Naive B cell (primary cell): ENCODE measurements at regions not wholly inside any gene's neighbourhood (a gene's known extent, or its start where the extent isn't known, plus 50 kb on each side); places are given as distances from the start of the nearest gene placed in this dataset.
"Not testable (repeated sequence)": the region's sequence is repeated elsewhere in the genome, so short reads cannot be mapped to it uniquely, and the experiment has no call there.

Experiments used
- ATAC-seq, 2 donors: fragments of 150-1000 bp; cut with Tn5 transposase; 2 replicates each; pipeline ENCODE4 v1.10.0; 2021; ENCODE audit warnings: low read depth in 2 of 2, mild to moderate bottlenecking in 2 of 2, moderate library complexity in 2 of 2
- DNase-seq: peaks from one replicate; pipeline ENCODE4 v3.0.0; 2022
- H3K27ac Mint-ChIP-seq, 6 donors: one replicate each; pipeline ENCODE4 v1.8.0; 2020 to 2022; ENCODE audit warnings: mild to moderate bottlenecking in 6 of 6, mixed read lengths in 6 of 6, moderate library complexity in 5 of 6, inconsistent platforms in 2 of 6
- H3K27me3 Mint-ChIP-seq, 3 donors: one replicate each; pipeline ENCODE4 v1.8.0; 2021 to 2022; ENCODE audit warnings: mixed read lengths in 3 of 3, mild to moderate bottlenecking in 1 of 3
- H3K36me3 Mint-ChIP-seq, 2 donors: one replicate each; pipeline ENCODE4 v1.8.0; 2020 to 2022; ENCODE audit warnings: mixed read lengths in 2 of 2, inconsistent platforms in 1 of 2, mild to moderate bottlenecking in 1 of 2
- H3K4me1 Mint-ChIP-seq, 3 donors: one replicate each; pipeline ENCODE4 v1.8.0; 2020 to 2022; ENCODE audit warnings: mixed read lengths in 3 of 3, inconsistent platforms in 1 of 3, mild to moderate bottlenecking in 1 of 3, moderate library complexity in 1 of 3
- H3K4me3 Mint-ChIP-seq, 8 donors: one replicate each; pipeline ENCODE4 v1.8.0; 2020 to 2022; ENCODE audit warnings: mild to moderate bottlenecking in 8 of 8, mixed read lengths in 8 of 8, moderate library complexity in 8 of 8, inconsistent platforms in 2 of 8
- H3K9me3 Mint-ChIP-seq, 7 donors: one replicate each; pipeline ENCODE4 v1.8.0; 2020 to 2022; ENCODE audit warnings: mixed read lengths in 7 of 7, mild to moderate bottlenecking in 5 of 7, inconsistent platforms in 2 of 7, moderate library complexity in 1 of 7

DNA sequence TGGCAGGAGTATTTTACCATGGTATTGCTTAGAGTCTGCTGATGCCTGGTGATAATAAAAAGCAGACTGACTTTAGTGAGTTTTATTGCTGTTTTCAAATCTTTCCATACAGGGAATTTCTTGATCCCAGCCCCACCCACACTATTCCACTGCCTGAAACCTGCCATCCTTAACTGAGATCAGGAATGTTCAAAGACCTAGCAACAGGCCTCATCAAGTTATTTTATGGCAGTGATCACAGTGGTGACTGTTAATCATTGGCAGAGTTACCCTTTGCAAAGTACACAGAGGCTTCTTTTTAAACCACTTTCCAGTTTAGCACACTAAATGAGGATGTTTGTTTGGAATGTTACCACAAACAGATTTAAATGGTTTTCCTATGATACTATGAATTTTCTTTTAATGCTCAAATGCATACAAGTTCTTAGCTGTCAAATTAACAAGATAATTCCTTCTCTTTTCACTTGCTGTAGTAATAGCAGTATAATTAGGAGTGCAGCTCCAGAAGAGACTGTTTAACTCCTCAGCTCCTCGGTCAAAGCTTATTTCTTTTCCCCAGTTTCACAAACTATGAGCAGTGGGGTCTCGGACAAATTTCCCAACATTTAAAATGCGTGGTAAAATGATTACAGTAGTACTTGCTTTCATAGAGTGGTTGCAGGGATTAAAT, 69.9 kb upstream of the USP25 start:
- Mint-ChIP-seq H3K36me3 (no peaks in the 10 kb centered on the region), H3K9me3 (no peaks in the 10 kb centered on the region), H3K27me3 (no peaks in the 10 kb centered on the region), H3K4me1 (no peaks in the 10 kb centered on the region), H3K27ac (no peak overlapping the region), H3K4me3 (no peak overlapping the region)
- ATAC-seq (no peak), DNase-seq (no peak)

DNA sequence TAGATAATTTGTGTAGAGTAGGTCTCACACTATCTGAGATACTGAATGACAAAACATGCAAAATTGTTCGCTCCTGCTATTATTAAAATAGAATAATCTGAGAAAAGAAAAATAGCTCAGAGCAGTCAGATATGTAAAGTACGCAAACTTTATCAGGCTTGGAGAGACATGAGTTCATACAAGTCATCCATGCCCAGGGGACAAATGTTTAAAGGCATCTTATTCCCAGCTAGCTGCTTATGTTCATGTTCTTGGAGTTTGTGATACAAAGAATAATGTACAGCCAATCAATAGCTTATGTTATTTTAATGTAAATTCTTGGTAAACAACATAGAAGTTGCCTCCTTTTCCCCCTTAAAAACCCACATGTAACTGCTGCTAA, 69.4 kb upstream of the USP25 start:
- ATAC-seq (no peak), DNase-seq (no peak)
- Mint-ChIP-seq H3K9me3 (no peaks in the 10 kb centered on the region), H3K36me3 (no peaks in the 10 kb centered on the region), H3K27ac (no peak overlapping the region), H3K4me1 (no peaks in the 10 kb centered on the region), H3K4me3 (no peak overlapping the region), H3K27me3 (no peaks in the 10 kb centered on the region)

DNA sequence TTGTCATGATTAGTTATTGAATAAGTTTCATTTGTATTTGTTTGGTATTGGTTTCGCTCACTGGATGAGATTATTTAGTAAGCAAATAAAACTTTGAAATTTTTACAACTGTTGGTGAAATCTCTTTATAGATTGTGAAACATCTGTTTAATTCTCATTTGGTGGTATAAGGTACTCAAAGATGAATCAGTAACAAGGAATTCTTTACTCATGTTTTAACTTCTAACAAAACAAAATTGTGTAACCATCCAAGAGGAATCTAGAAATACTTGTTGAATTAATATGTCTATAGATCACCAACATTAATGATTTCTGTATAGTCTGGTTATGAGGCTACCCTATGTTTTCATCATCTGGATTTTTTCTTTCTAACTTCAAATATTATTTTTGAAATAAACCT, 62.8 kb upstream of the USP25 start:
- no peaks in the 10 kb centered on the region for H3K36me3 Mint-ChIP-seq
- H3K27ac Mint-ChIP-seq = no peak overlapping the region
- H3K4me3 Mint-ChIP-seq = no peak overlapping the region
- H3K27me3 Mint-ChIP-seq = no peaks in the 10 kb centered on the region
- no peak for ATAC-seq
- no peak for DNase-seq
- H3K4me1 Mint-ChIP-seq = no peaks in the 10 kb centered on the region
- H3K9me3 Mint-ChIP-seq = no peaks in the 10 kb centered on the region

DNA sequence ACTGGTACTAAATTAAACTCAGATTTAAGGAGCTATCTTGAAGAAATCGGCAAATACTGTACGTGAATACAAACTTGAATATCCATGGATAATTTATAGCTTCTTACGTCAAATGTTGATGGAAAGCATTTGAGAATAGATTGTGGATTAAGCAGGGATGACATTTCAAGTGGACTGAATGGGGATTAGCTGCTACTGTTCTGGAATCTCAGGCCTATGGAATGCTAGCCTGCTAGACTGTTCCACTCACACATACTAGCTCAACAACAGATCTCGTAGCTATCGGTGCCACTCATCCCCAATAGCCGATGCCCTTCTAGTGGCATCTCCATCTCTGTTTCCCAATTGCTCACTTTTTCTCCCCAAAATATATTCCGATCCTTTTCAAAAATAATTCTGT, 62.0 kb upstream of the USP25 start:
- Mint-ChIP-seq H3K4me1 (no peaks in the 10 kb centered on the region), H3K27ac (no peak overlapping the region), H3K36me3 (no peaks in the 10 kb centered on the region), H3K27me3 (no peaks in the 10 kb centered on the region), H3K9me3 (no peaks in the 10 kb centered on the region), H3K4me3 (no peak overlapping the region)
- ATAC-seq = no peak
- DNase-seq = no peak

DNA sequence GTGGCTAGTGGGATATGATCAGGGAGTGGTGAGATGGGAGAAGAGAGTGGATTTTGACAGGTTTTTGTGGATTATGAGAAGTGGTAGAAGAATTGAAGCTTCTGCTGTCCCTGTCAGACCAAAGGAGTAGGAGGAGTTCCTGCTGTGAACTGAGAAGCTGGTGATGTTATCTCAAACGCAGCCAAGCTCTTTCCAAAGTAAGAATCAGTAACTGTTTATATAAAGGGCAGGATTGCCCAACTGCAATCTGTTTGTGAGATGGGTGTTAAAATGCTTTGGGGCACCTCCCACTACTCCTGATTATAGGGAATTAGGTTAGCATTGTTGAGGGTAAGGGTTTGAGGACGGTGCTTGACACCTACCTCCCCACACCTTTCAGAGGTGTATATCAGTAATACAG, 60.5 kb upstream of the USP25 start:
- H3K4me1 Mint-ChIP-seq = no peaks in the 10 kb centered on the region

DNA sequence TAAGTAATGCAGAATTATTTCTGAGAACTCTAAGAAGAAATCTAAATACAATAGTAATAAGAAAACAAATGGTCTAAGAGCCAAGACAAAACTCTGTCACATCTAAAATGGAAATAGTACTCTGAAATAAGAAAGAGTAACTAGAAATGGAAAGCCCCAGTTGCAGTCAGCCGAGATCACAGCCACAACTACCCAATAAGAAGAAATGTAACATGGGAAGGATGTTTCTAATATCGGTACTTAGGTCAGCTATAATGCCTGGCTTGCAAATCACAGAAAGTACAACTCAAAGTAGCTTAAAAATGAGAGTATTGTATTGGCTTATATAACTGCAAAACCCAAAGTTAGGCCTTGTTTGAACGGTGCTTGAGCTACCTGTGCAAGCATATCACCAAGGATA, 58.6 kb upstream of the USP25 start:
- Mint-ChIP-seq H3K4me1 (no peaks in the 10 kb centered on the region), H3K4me3 (no peak overlapping the region), H3K27ac (no peak overlapping the region), H3K27me3 (no peaks in the 10 kb centered on the region), H3K9me3 (no peaks in the 10 kb centered on the region), H3K36me3 (no peaks in the 10 kb centered on the region)
- DNase-seq (no peak), ATAC-seq (no peak)

More for the DNA sequence above, 60.5 kb upstream of the USP25 start:
- no peak overlapping the region for H3K4me3 Mint-ChIP-seq
- H3K27me3 Mint-ChIP-seq = no peaks in the 10 kb centered on the region
- no peak for DNase-seq
- H3K9me3 Mint-ChIP-seq = no peaks in the 10 kb centered on the region
- no peak for ATAC-seq
- no peaks in the 10 kb centered on the region for H3K36me3 Mint-ChIP-seq
- H3K27ac Mint-ChIP-seq = no peak overlapping the region

DNA sequence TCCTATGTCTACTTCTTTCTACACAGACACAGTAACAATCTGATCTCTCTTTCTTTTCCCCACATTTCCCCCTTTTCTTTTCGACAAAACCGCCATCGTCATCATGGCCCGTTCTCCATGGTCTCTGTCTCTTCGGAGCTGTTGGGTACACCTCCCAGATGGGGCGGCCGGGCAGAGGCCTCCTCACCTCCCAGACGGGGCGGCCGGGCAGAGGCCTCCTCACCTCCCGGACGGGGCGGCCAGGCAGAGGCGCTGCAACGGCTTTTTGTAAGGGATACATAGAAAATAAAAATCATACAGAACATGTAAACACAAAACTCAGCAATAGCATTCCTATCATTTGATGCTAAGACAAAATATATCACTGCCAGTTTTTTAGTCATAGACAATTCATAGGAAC, 57.2 kb upstream of the USP25 start:
- H3K27ac Mint-ChIP-seq, H3K9me3 Mint-ChIP-seq, ATAC-seq, H3K4me1 Mint-ChIP-seq, DNase-seq, H3K4me3 Mint-ChIP-seq, H3K27me3 Mint-ChIP-seq, H3K36me3 Mint-ChIP-seq: not testable (repeated sequence)

DNA sequence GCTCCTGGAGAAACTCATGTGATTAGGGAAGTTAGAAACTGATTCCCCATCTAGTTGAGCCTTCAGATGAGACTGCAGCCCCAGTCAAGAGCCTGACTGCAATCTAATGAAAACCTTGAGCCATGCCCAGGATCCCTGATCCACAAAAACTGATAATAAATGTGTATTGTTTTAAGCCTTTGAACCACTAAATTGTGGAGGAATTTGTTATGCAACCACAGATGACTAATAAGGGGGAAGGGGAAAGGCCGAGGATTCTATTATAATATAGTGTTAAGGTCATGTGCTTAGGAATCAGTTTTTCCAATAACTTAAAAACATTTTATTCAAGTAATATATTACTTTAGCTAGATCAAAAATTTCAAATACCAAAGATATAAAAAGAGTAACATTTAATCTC, 52.8 kb upstream of the USP25 start:
- DNase-seq (no peak), ATAC-seq (no peak)
- Mint-ChIP-seq H3K4me1 (no peaks in the 10 kb centered on the region), H3K27ac (no peak overlapping the region), H3K4me3 (no peak overlapping the region), H3K27me3 (no peaks in the 10 kb centered on the region), H3K9me3 (no peaks in the 10 kb centered on the region), H3K36me3 (no peaks in the 10 kb centered on the region)

DNA sequence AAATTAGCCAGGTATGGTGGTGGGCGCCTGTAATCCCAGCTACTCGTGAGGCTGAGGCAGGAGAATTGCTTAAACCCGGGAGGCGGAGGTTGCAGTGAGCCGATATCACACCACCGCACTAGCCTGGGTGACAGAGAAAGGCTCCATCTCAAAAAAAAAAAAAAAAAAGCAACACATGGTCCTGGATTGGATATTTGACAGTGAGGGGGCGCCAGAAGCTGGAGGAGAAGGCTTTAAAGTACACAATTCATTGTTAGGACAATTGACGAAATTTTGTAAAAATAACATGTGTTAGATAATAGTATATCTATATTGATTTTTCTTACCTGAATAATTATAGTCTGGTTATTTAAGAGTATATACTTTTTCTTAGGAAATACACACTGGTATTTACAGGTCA, 50.2 kb upstream of the USP25 start:
- no peaks in the 10 kb centered on the region for H3K36me3 Mint-ChIP-seq

More for the DNA sequence above, 50.2 kb upstream of the USP25 start:
- DNase-seq = no peak
- ATAC-seq = no peak
- Mint-ChIP-seq H3K27me3 (peaks cover 0 to 8% (median 0%) of the 10 kb centered on the region in 3 donors), H3K27ac (no peak overlapping the region), H3K9me3 (no peaks in the 10 kb centered on the region), H3K4me1 (peaks cover 0 to 4% (median 0%) of the 10 kb centered on the region in 3 donors), H3K4me3 (no peak overlapping the region)
